Naive thymus-derived CD4-positive, alpha-beta T cell (primary cell): ENCODE measurements at regions not wholly inside any gene's neighbourhood (a gene's known extent, or its start where the extent isn't known, plus 50 kb on each side); places are given as distances from the start of the nearest gene placed in this dataset.
"Not testable (repeated sequence)": the region's sequence is repeated elsewhere in the genome, so short reads cannot be mapped to it uniquely, and the experiment has no call there.

Experiments used
- ATAC-seq: fragments of 150-1000 bp; cut with Tn5 transposase; 2 replicates; pipeline ENCODE4 v1.10.0; 2021; ENCODE audit warnings: mild to moderate bottlenecking, moderate library complexity
- CTCF ChIA-PET: fragments of 350-600 bp; sonication (Branson Sonifier 250); formaldehyde crosslinking; loops from one replicate; lab custom pipeline; 2021; ENCODE audit warnings: antibody characterized with exemption; lab: Charles Lee
- POLR2A ChIA-PET: fragments of 350-600 bp; sonication (Branson Sonifier 250); formaldehyde crosslinking; loops from one replicate; lab custom pipeline; 2021; ENCODE audit warnings: antibody characterized with exemption, inconsistent platforms; lab: Charles Lee
- DNase-seq, 9 donors: peaks; one replicate each; pipeline versions ENCODE4 v3.0.0 to v3.0.0-alpha.2; 2020 to 2022; ENCODE audit warnings: mixed read lengths in 1 of 9
- H3K27ac ChIP-seq: one replicate; pipeline ENCODE4 v1.7.0; 2013; ENCODE audit warnings: mild to moderate bottlenecking, low read depth, low read length, moderate library complexity
- H3K27me3 ChIP-seq, 2 donors: one replicate each; pipeline ENCODE4 v1.7.0; 2013; ENCODE audit warnings: low read length in 2 of 2, mild to moderate bottlenecking in 2 of 2, moderate library complexity in 2 of 2; ENCODE audit not compliant: control insufficient read depth in 2 of 2, insufficient read depth in 2 of 2
- H3K36me3 ChIP-seq, 3 experiments: 1 replicate in 2 of 3; 2 replicates in 1 of 3; pipeline ENCODE4 v1.7.0; 2013; ENCODE audit warnings: low read length in 3 of 3, mild to moderate bottlenecking in 3 of 3, moderate library complexity in 1 of 3; ENCODE audit not compliant: insufficient read depth in 3 of 3, control insufficient read depth in 2 of 3
- H3K4me1 ChIP-seq, 2 donors: one replicate each; pipeline ENCODE4 v1.7.0; 2013; ENCODE audit warnings: low read length in 2 of 2, mild to moderate bottlenecking in 2 of 2, moderate library complexity in 1 of 2; ENCODE audit not compliant: control insufficient read depth in 2 of 2, insufficient read depth in 2 of 2
- H3K4me3 ChIP-seq: 2 replicates; pipeline ENCODE4 v1.7.0; 2013; ENCODE audit warnings: mild to moderate bottlenecking, low read length
- H3K9me3 ChIP-seq, 3 experiments: 1 replicate in 2 of 3; 2 replicates in 1 of 3; pipeline ENCODE4 v1.7.0; 2013; ENCODE audit warnings: low read length in 3 of 3; ENCODE audit not compliant: control insufficient read depth in 2 of 3
- H3K27ac Mint-ChIP-seq, 9 donors: one replicate each; pipeline ENCODE4 v1.8.0; 2020 to 2022; ENCODE audit warnings: mixed read lengths in 9 of 9, mild to moderate bottlenecking in 8 of 9, moderate library complexity in 5 of 9, inconsistent platforms in 2 of 9
- H3K27me3 Mint-ChIP-seq, 5 donors: one replicate each; pipeline ENCODE4 v1.8.0; 2021 to 2022; ENCODE audit warnings: mixed read lengths in 5 of 5, mild to moderate bottlenecking in 1 of 5
- H3K36me3 Mint-ChIP-seq, 5 donors: one replicate each; pipeline ENCODE4 v1.8.0; 2020 to 2022; ENCODE audit warnings: mixed read lengths in 5 of 5, mild to moderate bottlenecking in 3 of 5, inconsistent platforms in 1 of 5
- H3K4me1 Mint-ChIP-seq, 7 donors: one replicate each; pipeline ENCODE4 v1.8.0; 2020 to 2022; ENCODE audit warnings: mixed read lengths in 7 of 7, mild to moderate bottlenecking in 3 of 7, inconsistent platforms in 1 of 7
- H3K4me3 Mint-ChIP-seq, 10 donors: one replicate each; pipeline ENCODE4 v1.8.0; 2020 to 2022; ENCODE audit warnings: mild to moderate bottlenecking in 10 of 10, mixed read lengths in 10 of 10, moderate library complexity in 6 of 10, inconsistent platforms in 2 of 10
- H3K9me3 Mint-ChIP-seq, 11 donors: one replicate each; pipeline ENCODE4 v1.8.0; 2020 to 2022; ENCODE audit warnings: mixed read lengths in 11 of 11, mild to moderate bottlenecking in 4 of 11, inconsistent platforms in 1 of 11, moderate library complexity in 1 of 11
- intact Hi-C, 2 donors: fragments of 100-400 bp; cut with micrococcal nuclease; formaldehyde crosslinking; loops; one replicate each; pipeline ENCODE4 v1.15.1; 2023

- Mint-ChIP-seq H3K27me3 (peaks cover 0 to 5% (median 0%) of the 10 kb centered on the region in 5 donors), H3K4me1 (no peaks in the 10 kb centered on the region), H3K27ac (no peak overlapping the region), H3K36me3 (no peaks in the 10 kb centered on the region), H3K4me3 (no peak overlapping the region), H3K9me3 (peaks cover 2 to 41% (median 7%) of the 10 kb centered on the region in 11 donors)
- DNase-seq (no peak), ATAC-seq (no peak)
- no peaks in the 10 kb centered on the region for H3K27me3 ChIP-seq
- no peak overlapping the region for H3K4me3 ChIP-seq
- no peak overlapping the region for H3K27ac ChIP-seq
- no peaks in the 10 kb centered on the region for H3K36me3 ChIP-seq
- no peaks in the 10 kb centered on the region for H3K9me3 ChIP-seq
- ChIA-PET CTCF (no interaction called here), POLR2A (no interaction called here)
- intact Hi-C loops: no loop called here
- no peaks in the 10 kb centered on the region for H3K4me1 ChIP-seq
Measured at GRCh38 chr17:71639865-71640264, 481.0 kb upstream of the SOX9 start.

- H3K4me1 Mint-ChIP-seq, H3K4me3 Mint-ChIP-seq, DNase-seq, POLR2A ChIA-PET, H3K4me1 ChIP-seq, ATAC-seq, H3K4me3 ChIP-seq, H3K27me3 ChIP-seq, H3K27ac ChIP-seq, H3K36me3 Mint-ChIP-seq, H3K36me3 ChIP-seq, CTCF ChIA-PET, H3K27ac Mint-ChIP-seq, intact Hi-C loops, H3K27me3 Mint-ChIP-seq, H3K9me3 ChIP-seq: not testable (repeated sequence)
- peaks cover 5 to 40% (median 19%) of the 10 kb centered on the region in 11 donors for H3K9me3 Mint-ChIP-seq
Measured at GRCh38 chr17:71646890-71647289, 473.9 kb upstream of the SOX9 start.

GRCh38 chr17:71648342-71648741 lies 472.5 kb upstream of the SOX9 start:
- intact Hi-C loops, H3K27ac Mint-ChIP-seq, H3K4me3 ChIP-seq, H3K4me3 Mint-ChIP-seq, H3K36me3 Mint-ChIP-seq, H3K4me1 Mint-ChIP-seq, ATAC-seq, H3K4me1 ChIP-seq, H3K27me3 ChIP-seq, DNase-seq, H3K36me3 ChIP-seq, H3K9me3 ChIP-seq, POLR2A ChIA-PET, H3K27me3 Mint-ChIP-seq, H3K27ac ChIP-seq: not testable (repeated sequence)
- CTCF ChIA-PET: interaction anchor here (0.6 kb wide), 1 partner anchor 90 kb away, joined by 5 read pairs; no protein-coding TSS in a partner anchor
- H3K9me3 Mint-ChIP-seq: peaks cover 5 to 44% (median 25%) of the 10 kb centered on the region in 11 donors

GRCh38 chr17:71649941-71650350 lies 470.9 kb upstream of the SOX9 start:
- ATAC-seq (no peak), DNase-seq (no peak)
- no peaks in the 10 kb centered on the region for H3K27me3 ChIP-seq
- H3K27me3 Mint-ChIP-seq: no peaks in the 10 kb centered on the region
- ChIA-PET POLR2A (no interaction called here), CTCF (no interaction called here)
- no peak overlapping the region for H3K27ac Mint-ChIP-seq
- H3K9me3 Mint-ChIP-seq: peaks cover 5 to 41% (median 18%) of the 10 kb centered on the region in 11 donors
- no peaks in the 10 kb centered on the region for H3K36me3 ChIP-seq
- no peak overlapping the region for H3K27ac ChIP-seq
- no peak overlapping the region for H3K4me3 ChIP-seq
- H3K4me1 ChIP-seq: no peaks in the 10 kb centered on the region
- H3K9me3 ChIP-seq: no peaks in the 10 kb centered on the region
- intact Hi-C loops: no loop called here
- no peaks in the 10 kb centered on the region for H3K4me1 Mint-ChIP-seq
- no peak overlapping the region for H3K4me3 Mint-ChIP-seq
- peaks cover 0 to 3% (median 0%) of the 10 kb centered on the region in 5 donors for H3K36me3 Mint-ChIP-seq

- ATAC-seq: no peak
- Mint-ChIP-seq H3K27ac (no peak overlapping the region), H3K4me3 (no peak overlapping the region)
Measured at GRCh38 chr17:71655542-71655941, 465.3 kb upstream of the SOX9 start.

GRCh38 chr17:71656964-71657858 lies 463.6 kb upstream of the SOX9 start:
- intact Hi-C loops: no loop called here
- Histone ChIP-seq H3K9me3 (no peaks in the 10 kb centered on the region), H3K4me1 (no peaks in the 10 kb centered on the region), H3K27ac (no peak overlapping the region), H3K36me3 (no peaks in the 10 kb centered on the region), H3K4me3 (no peak overlapping the region), H3K27me3 (no peaks in the 10 kb centered on the region)
- CTCF ChIA-PET: no interaction called here
- H3K36me3 Mint-ChIP-seq: no peaks in the 10 kb centered on the region
- ATAC-seq: no peak
- no peak for DNase-seq
- H3K27ac Mint-ChIP-seq: no peak overlapping the region
- no peaks in the 10 kb centered on the region for H3K4me1 Mint-ChIP-seq
- H3K27me3 Mint-ChIP-seq: no peaks in the 10 kb centered on the region
- POLR2A ChIA-PET: no interaction called here
- no peak overlapping the region for H3K4me3 Mint-ChIP-seq
- H3K9me3 Mint-ChIP-seq: peaks cover 3 to 47% (median 12%) of the 10 kb centered on the region in 11 donors

More at GRCh38 chr17:71655542-71655941, 465.3 kb upstream of the SOX9 start:
- Mint-ChIP-seq H3K9me3 (peaks cover 3 to 49% (median 18%) of the 10 kb centered on the region in 11 donors), H3K4me1 (no peaks in the 10 kb centered on the region), H3K27me3 (no peaks in the 10 kb centered on the region), H3K36me3 (no peaks in the 10 kb centered on the region)
- no peaks in the 10 kb centered on the region for H3K36me3 ChIP-seq
- ChIA-PET CTCF (no interaction called here), POLR2A (no interaction called here)
- no peak overlapping the region for H3K27ac ChIP-seq
- H3K4me3 ChIP-seq: no peak overlapping the region
- no peaks in the 10 kb centered on the region for H3K9me3 ChIP-seq
- H3K4me1 ChIP-seq: no peaks in the 10 kb centered on the region
- DNase-seq: no peak
- H3K27me3 ChIP-seq: no peaks in the 10 kb centered on the region
- intact Hi-C loops: no loop called here

GRCh38 chr17:71658996-71659395 lies 461.8 kb upstream of the SOX9 start:
- Mint-ChIP-seq H3K4me1 (no peaks in the 10 kb centered on the region), H3K9me3 (peaks cover 3 to 38% (median 13%) of the 10 kb centered on the region in 11 donors), H3K27me3 (no peaks in the 10 kb centered on the region), H3K27ac (no peak overlapping the region), H3K4me3 (no peak overlapping the region), H3K36me3 (no peaks in the 10 kb centered on the region)
- H3K27me3 ChIP-seq: no peaks in the 10 kb centered on the region
- H3K4me1 ChIP-seq: no peaks in the 10 kb centered on the region
- CTCF ChIA-PET: no interaction called here
- H3K27ac ChIP-seq: no peak overlapping the region
- H3K4me3 ChIP-seq: no peak overlapping the region
- no peaks in the 10 kb centered on the region for H3K36me3 ChIP-seq
- DNase-seq (no peak), ATAC-seq (no peak)
- intact Hi-C loops: no loop called here
- no peaks in the 10 kb centered on the region for H3K9me3 ChIP-seq
- POLR2A ChIA-PET: no interaction called here
